GM20000 (cell line): ENCODE measurements at regions not wholly inside any gene's neighbourhood (a gene's known extent, or its start where the extent isn't known, plus 50 kb on each side); places are given as distances from the start of the nearest gene placed in this dataset.
A peak's percentile ranks its signal among the peaks of the same experiment; 100 is the strongest.

ENCODE experiments used
- DNase-seq: peaks from one replicate; pipeline ENCODE4 v3.0.0; 2012; ENCODE audit warnings: low spot score
- CTCF ChIP-seq: IDR thresholded peaks from 2 replicates; pipeline ENCODE4 v1.5.1; 2012; ENCODE audit warnings: mild to moderate bottlenecking, control low read depth; ENCODE audit errors: extremely low read depth, missing control alignments

GRCh38 chr3:187795207-187795960 is 50.1 kb upstream of the BCL6 start:
- TF ChIP-seq CTCF: no peak
- no peak for DNase-seq

GRCh38 chr3:187798126-187798525 is 52.9 kb upstream of the BCL6 start:
- TF ChIP-seq CTCF: no peak
- DNase-seq: no peak

- no peak for DNase-seq
- no peak for TF ChIP-seq CTCF
Measured at GRCh38 chr3:187798531-187799530, 53.6 kb upstream of the BCL6 start.

- DNase-seq: peak; percentile 31
- TF ChIP-seq CTCF: no peak
Measured at GRCh38 chr3:187799942-187800641, 54.8 kb upstream of the BCL6 start.

- DNase-seq: no peak
- no peak for TF ChIP-seq CTCF
Measured at GRCh38 chr3:187801152-187801551, 55.9 kb upstream of the BCL6 start.

- no peak for DNase-seq
- TF ChIP-seq CTCF: no peak
Measured at GRCh38 chr3:187802203-187802927, 57.1 kb upstream of the BCL6 start.
